AG09309 (cell line): ENCODE measurements at regions not wholly inside any gene's neighbourhood (a gene's known extent, or its start where the extent isn't known, plus 50 kb on each side); places are given as distances from the start of the nearest gene placed in this dataset.
"Not testable (repeated sequence)": the region's sequence is repeated elsewhere in the genome, so short reads cannot be mapped to it uniquely, and the experiment has no call there.

Source experiments
- DNase-seq: peaks from one replicate; pipeline ENCODE4 v3.0.0-alpha.2; 2010; ENCODE audit warnings: low read depth
- H3K4me3 ChIP-seq: 2 replicates; pipeline ENCODE4 v1.5.1; 2011; ENCODE audit warnings: mild to moderate bottlenecking, low read depth, low read length, moderate library complexity; ENCODE audit not compliant: control insufficient read depth
- CTCF ChIP-seq: IDR thresholded peaks from 2 replicates; pipeline ENCODE4 v1.5.1; 2011; ENCODE audit warnings: mild to moderate bottlenecking, low read depth, low read length, inconsistent platforms; ENCODE audit not compliant: insufficient read depth, control insufficient read depth; ENCODE audit errors: missing control alignments

- TF ChIP-seq CTCF, result no peak
Observed at GRCh38 chr13:71213252-71213821, 653.7 kb downstream of the DACH1 start.

GRCh38 chr13:71210861-71211260, 656.1 kb downstream of the DACH1 start:
- TF ChIP-seq CTCF, result no peak
- no peak for DNase-seq
- no peak overlapping the region for H3K4me3 ChIP-seq

More at GRCh38 chr13:71213252-71213821, 653.7 kb downstream of the DACH1 start:
- no peak overlapping the region for H3K4me3 ChIP-seq
- DNase-seq, result no peak

- no peak for TF ChIP-seq CTCF
- no peak for DNase-seq
- no peak overlapping the region for H3K4me3 ChIP-seq
Observed at GRCh38 chr13:71209217-71209616, 657.8 kb downstream of the DACH1 start.

GRCh38 chr13:71184583-71184982, 682.4 kb downstream of the DACH1 start:
- DNase-seq, H3K4me3 ChIP-seq: not testable (repeated sequence)

GRCh38 chr13:71183352-71183751, 683.7 kb downstream of the DACH1 start:
- DNase-seq, H3K4me3 ChIP-seq: not testable (repeated sequence)

GRCh38 chr13:71171740-71172139, 695.3 kb downstream of the DACH1 start:
- DNase-seq, result no peak
- TF ChIP-seq CTCF, result no peak
- H3K4me3 ChIP-seq, result no peak overlapping the region

- H3K4me3 ChIP-seq, result no peak overlapping the region
- DNase-seq, result no peak
- TF ChIP-seq CTCF, result no peak
Observed at GRCh38 chr13:71169180-71169579, 697.8 kb downstream of the DACH1 start.

GRCh38 chr13:71156550-71156949, 710.5 kb downstream of the DACH1 start:
- no peak overlapping the region for H3K4me3 ChIP-seq
- DNase-seq, result no peak
- TF ChIP-seq CTCF, result no peak
